GM20000 (cell line): ENCODE measurements at regions not wholly inside any gene's neighbourhood (a gene's known extent, or its start where the extent isn't known, plus 50 kb on each side); places are given as distances from the start of the nearest gene placed in this dataset.

Experiments used
- DNase-seq: peaks from one replicate; pipeline ENCODE4 v3.0.0; 2012; ENCODE audit warnings: low spot score
- CTCF ChIP-seq: IDR thresholded peaks from 2 replicates; pipeline ENCODE4 v1.5.1; 2012; ENCODE audit warnings: mild to moderate bottlenecking, control low read depth; ENCODE audit errors: extremely low read depth, missing control alignments

GRCh38 chr4:125847518-125847917 lies 532.8 kb downstream of the FAT4 start:
- DNase-seq, result no peak
- TF ChIP-seq CTCF, result no peak

- no peak for TF ChIP-seq CTCF
- DNase-seq, result no peak
Measured at GRCh38 chr4:125849869-125850268, 535.1 kb downstream of the FAT4 start.

GRCh38 chr4:125891597-125892258 lies 577.0 kb downstream of the FAT4 start:
- no peak for DNase-seq
- TF ChIP-seq CTCF, result no peak

GRCh38 chr4:125904802-125905201 lies 590.0 kb downstream of the FAT4 start:
- no peak for TF ChIP-seq CTCF
- DNase-seq, result no peak

GRCh38 chr4:125911058-125911457 lies 596.3 kb downstream of the FAT4 start:
- DNase-seq, result no peak
- no peak for TF ChIP-seq CTCF

GRCh38 chr4:125911481-125911880 lies 596.7 kb downstream of the FAT4 start:
- no peak for DNase-seq
- no peak for TF ChIP-seq CTCF

- no peak for DNase-seq
- no peak for TF ChIP-seq CTCF
Measured at GRCh38 chr4:125917559-125917958, 602.8 kb downstream of the FAT4 start.
